GM13976 (cell line): ENCODE measurements at regions not wholly inside any gene's neighbourhood (a gene's known extent, or its start where the extent isn't known, plus 50 kb on each side); places are given as distances from the start of the nearest gene placed in this dataset.

Source experiments
- DNase-seq: peaks from one replicate; pipeline ENCODE4 v3.0.0; 2012; ENCODE audit warnings: low spot score
- in situ Hi-C: fragments of 300-500 bp; cut with MboI; formaldehyde crosslinking; loops from one replicate; pipeline ENCODE4 v1.12.0; 2022; ENCODE audit warnings: low sequenced_read_pairs, mixed read lengths, inconsistent platforms; ENCODE audit not compliant: unreplicated experiment
- TF ChIP-seq, protein P1 (sequence below): IDR thresholded peaks from 2 replicates; pipeline ENCODE4 v1.5.1; 2012; ENCODE audit warnings: borderline replicate concordance, mild to moderate bottlenecking; ENCODE audit not compliant: insufficient read depth; ENCODE audit errors: extremely low read depth, missing control alignments, control extremely low read depth

- TF ChIP-seq, protein P1, sequence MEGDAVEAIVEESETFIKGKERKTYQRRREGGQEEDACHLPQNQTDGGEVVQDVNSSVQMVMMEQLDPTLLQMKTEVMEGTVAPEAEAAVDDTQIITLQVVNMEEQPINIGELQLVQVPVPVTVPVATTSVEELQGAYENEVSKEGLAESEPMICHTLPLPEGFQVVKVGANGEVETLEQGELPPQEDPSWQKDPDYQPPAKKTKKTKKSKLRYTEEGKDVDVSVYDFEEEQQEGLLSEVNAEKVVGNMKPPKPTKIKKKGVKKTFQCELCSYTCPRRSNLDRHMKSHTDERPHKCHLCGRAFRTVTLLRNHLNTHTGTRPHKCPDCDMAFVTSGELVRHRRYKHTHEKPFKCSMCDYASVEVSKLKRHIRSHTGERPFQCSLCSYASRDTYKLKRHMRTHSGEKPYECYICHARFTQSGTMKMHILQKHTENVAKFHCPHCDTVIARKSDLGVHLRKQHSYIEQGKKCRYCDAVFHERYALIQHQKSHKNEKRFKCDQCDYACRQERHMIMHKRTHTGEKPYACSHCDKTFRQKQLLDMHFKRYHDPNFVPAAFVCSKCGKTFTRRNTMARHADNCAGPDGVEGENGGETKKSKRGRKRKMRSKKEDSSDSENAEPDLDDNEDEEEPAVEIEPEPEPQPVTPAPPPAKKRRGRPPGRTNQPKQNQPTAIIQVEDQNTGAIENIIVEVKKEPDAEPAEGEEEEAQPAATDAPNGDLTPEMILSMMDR, result no peak
- DNase-seq, result no peak
- in situ Hi-C loops, result no loop called here
Observed at GRCh38 chr4:180280726-180281297, 1962.4 kb upstream of the TENM3 start.

DNA sequence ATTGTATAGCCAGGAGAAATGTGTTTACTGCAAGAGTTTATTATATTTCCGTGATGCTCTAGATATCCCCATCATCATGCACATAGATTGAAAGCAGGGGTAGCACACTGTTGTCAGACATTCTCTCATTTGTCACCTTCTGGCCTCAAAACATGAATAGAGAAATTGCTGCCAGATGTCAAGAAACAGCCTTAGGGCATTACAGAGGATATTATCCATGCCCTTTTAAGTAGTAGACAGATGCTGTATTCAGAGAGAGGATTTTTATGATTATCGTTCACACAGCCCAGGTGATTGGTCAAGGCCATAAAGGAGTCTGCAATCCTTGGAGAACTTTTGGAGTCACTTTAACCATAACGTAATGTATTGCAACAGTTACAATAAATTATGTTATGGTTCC, 1961.5 kb upstream of the TENM3 start:
- DNase-seq, result no peak
- TF ChIP-seq, protein P1, result no peak
- in situ Hi-C loops, result no loop called here

DNA sequence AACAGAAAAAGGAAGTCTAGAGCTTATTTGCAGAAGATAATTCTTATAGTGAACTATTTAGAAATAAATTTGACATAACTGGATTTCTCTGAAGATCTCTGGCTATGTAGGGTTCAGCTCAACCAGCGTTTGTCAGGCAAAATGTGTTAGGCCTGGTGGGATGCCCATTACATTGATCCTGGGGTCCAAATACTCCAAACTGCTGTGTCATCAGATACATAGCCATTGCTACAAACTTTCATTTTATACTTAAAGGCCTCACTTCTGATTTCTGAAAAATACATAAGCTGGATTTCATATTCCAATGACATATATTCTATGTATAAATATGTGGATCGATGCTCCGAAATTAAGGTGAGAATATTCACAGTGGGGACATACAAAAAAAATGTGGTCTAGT, 1958.9 kb upstream of the TENM3 start:
- TF ChIP-seq, protein P1, result no peak
- no peak for DNase-seq
- in situ Hi-C loops, result no loop called here

DNA sequence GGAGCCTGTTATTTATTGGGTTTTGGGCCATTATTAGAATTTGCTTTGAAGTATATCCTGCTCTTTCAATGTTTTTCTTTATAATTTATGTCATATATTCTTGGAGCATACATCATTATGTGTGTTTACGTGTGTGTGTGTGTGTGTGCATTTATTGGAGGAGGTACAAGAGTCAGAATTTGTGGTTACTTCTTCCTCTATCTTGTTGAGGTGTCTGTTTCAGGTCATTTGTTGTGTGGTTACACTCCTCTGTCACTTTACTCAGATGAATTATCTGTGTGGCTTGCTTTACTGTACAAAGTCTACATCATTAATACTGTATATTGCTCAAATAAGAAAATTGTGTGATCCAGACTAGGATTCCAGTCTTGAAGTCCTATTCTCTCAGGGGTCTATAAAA, 1957.4 kb upstream of the TENM3 start:
- in situ Hi-C loops, result no loop called here
- DNase-seq, result peak; percentile 9
- TF ChIP-seq, protein P1, result no peak

GRCh38 chr4:180292339-180292738, 1950.9 kb upstream of the TENM3 start:
- DNase-seq, result no peak
- TF ChIP-seq, protein P1, result no peak
- in situ Hi-C loops, result no loop called here

DNA sequence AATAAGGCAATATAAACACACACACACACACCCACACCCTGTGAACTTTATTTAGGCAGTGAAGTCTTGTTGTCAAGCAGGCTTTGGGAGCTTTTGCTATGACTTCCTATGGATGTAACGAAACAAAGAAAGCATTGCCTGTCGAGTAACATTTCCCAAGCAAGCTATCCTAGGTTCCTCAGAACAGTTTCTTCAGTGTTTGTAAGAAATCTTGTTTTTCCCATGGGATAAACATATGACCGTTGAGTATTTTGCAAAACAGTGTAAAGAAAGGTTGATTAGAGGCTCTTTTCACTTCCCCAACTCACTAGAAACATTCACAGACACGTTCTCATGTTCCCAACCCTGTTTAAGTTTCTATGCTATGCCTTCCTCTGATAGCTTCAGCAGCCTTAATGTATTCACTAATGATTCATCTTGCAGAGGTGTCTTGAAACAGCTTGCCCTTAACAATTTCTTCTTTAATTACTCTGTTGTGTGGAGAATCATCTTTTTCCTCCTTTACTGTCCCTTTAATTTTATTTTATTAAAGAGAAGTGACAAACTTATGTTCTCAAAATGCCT, 1947.1 kb upstream of the TENM3 start:
- DNase-seq, result peak; percentile 6
- in situ Hi-C loops, result no loop called here
- TF ChIP-seq, protein P1, result no peak
